GM10248 (cell line): ENCODE measurements at regions not wholly inside any gene's neighbourhood (a gene's known extent, or its start where the extent isn't known, plus 50 kb on each side); places are given as distances from the start of the nearest gene placed in this dataset.

ENCODE experiments used
- CTCF ChIA-PET: fragments of 300-600 bp; sonication (Branson Sonifier 250); formaldehyde crosslinking; extraction: SDS; loops from one replicate; lab custom pipeline; 2021; ENCODE audit warnings: antibody characterized with exemption; lab: Yijun Ruan, JAX
- POLR2A ChIA-PET: fragments of 350-650 bp; sonication (Branson Sonifier 250); formaldehyde crosslinking; extraction: SDS; loops from one replicate; lab custom pipeline; 2020; ENCODE audit warnings: antibody characterized with exemption; lab: Yijun Ruan, JAX
- DNase-seq: peaks from one replicate; pipeline ENCODE4 v3.0.0; 2012; ENCODE audit errors: extremely low spot score
- CTCF ChIP-seq: IDR thresholded peaks from 2 replicates; pipeline ENCODE4 v1.5.1; 2012; ENCODE audit warnings: mild to moderate bottlenecking, low read depth; ENCODE audit errors: extremely low read depth, missing control alignments, control extremely low read depth

GRCh38 chr16:86881118-86881510 is 302.8 kb downstream of the FOXL1 start:
- ChIA-PET CTCF (no interaction called here), POLR2A (no interaction called here)

GRCh38 chr16:86881861-86882273 is 303.5 kb downstream of the FOXL1 start:
- DNase-seq, result no peak
- POLR2A ChIA-PET, result no interaction called here
- TF ChIP-seq CTCF, result no peak
- CTCF ChIA-PET, result no interaction called here

More at GRCh38 chr16:86881118-86881510, 302.8 kb downstream of the FOXL1 start:
- no peak for DNase-seq
- TF ChIP-seq CTCF, result no peak

- ChIA-PET CTCF (interaction anchor here (2.0 kb wide), 1 partner anchor 9 kb away, joined by 10 read pairs; no protein-coding TSS in a partner anchor), POLR2A (no interaction called here)
- TF ChIP-seq CTCF, result no peak
- DNase-seq, result no peak
Measured at GRCh38 chr16:86882586-86883280, 304.4 kb downstream of the FOXL1 start.

GRCh38 chr16:86883583-86884389 is 305.4 kb downstream of the FOXL1 start:
- ChIA-PET POLR2A (no interaction called here), CTCF (interaction anchor here (2.0 kb wide), 1 partner anchor 10 kb away, joined by 10 read pairs; no protein-coding TSS in a partner anchor)
- DNase-seq, result no peak
- TF ChIP-seq CTCF, result no peak

GRCh38 chr16:86884390-86884650 is 306.0 kb downstream of the FOXL1 start:
- ChIA-PET POLR2A (no interaction called here), CTCF (no interaction called here)
- TF ChIP-seq CTCF, result no peak
- no peak for DNase-seq

- no peak for TF ChIP-seq CTCF
- CTCF ChIA-PET, result no interaction called here
- POLR2A ChIA-PET, result no interaction called here
- DNase-seq, result no peak
Measured at GRCh38 chr16:86885139-86885538, 306.8 kb downstream of the FOXL1 start.
